Progenitor cell of endocrine pancreas (in vitro differentiated cells): ENCODE measurements at regions not wholly inside any gene's neighbourhood (a gene's known extent, or its start where the extent isn't known, plus 50 kb on each side); places are given as distances from the start of the nearest gene placed in this dataset.

Experiments
- DNase-seq: peaks from one replicate; pipeline ENCODE4 v3.0.0; 2021; ENCODE audit warnings: low spot score; ENCODE audit not compliant: unreplicated experiment
- H3K27ac Mint-ChIP-seq: 2 replicates; pipeline ENCODE4 v1.8.0; 2021; ENCODE audit warnings: mild to moderate bottlenecking, moderate library complexity, mixed read lengths
- H3K27me3 Mint-ChIP-seq: 2 replicates; pipeline ENCODE4 v1.8.0; 2021; ENCODE audit warnings: mixed read lengths
- H3K36me3 Mint-ChIP-seq: 2 replicates; pipeline ENCODE4 v1.8.0; 2022; ENCODE audit warnings: mixed read lengths; ENCODE audit not compliant: insufficient read depth
- H3K4me1 Mint-ChIP-seq: 2 replicates; pipeline ENCODE4 v1.8.0; 2021; ENCODE audit warnings: low read depth, mixed read lengths
- H3K4me3 Mint-ChIP-seq: 2 replicates; pipeline ENCODE4 v1.8.0; 2021; ENCODE audit warnings: low read depth, mild to moderate bottlenecking, moderate library complexity, mixed read lengths
- H3K9me3 Mint-ChIP-seq: 2 replicates; pipeline ENCODE4 v1.8.0; 2021; ENCODE audit warnings: low read depth, mixed read lengths
- TF ChIP-seq, protein P1 (sequence below): fragments of 200-600 bp; sonication (generic); IDR thresholded peaks from one replicate; pipeline ENCODE4 v1.5.0; 2021; ENCODE audit warnings: antibody characterized with exemption, mild to moderate bottlenecking; ENCODE audit not compliant: unreplicated experiment

DNA sequence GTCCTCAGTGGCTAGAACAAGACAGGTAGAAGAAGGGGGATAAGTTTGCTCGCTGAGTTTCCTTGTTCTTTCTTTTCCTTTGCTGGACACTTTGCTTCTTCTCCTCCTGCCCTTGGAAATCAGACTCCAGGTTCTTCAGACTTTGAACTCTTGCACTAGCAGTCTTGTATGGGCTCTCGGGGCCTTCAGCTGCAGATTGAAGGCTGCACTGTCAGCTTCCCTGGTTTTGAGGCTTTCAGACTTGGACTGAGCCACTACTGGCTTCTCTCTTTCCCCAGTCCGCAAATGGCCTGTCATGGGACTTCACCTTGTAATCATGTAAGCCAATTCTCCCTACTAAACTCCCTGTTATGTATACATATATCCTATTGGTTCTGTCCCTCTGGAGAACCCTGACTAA is 379.8 kb downstream of the NDFIP2 start:
- no peak for DNase-seq
- Mint-ChIP-seq H3K27ac (no peak overlapping the region), H3K36me3 (no peaks in the 10 kb centered on the region), H3K27me3 (no peaks in the 10 kb centered on the region), H3K4me3 (no peak overlapping the region), H3K4me1 (peaks cover 36% of the 10 kb centered on the region), H3K9me3 (peaks cover 10% of the 10 kb centered on the region)
- TF ChIP-seq, protein P1, sequence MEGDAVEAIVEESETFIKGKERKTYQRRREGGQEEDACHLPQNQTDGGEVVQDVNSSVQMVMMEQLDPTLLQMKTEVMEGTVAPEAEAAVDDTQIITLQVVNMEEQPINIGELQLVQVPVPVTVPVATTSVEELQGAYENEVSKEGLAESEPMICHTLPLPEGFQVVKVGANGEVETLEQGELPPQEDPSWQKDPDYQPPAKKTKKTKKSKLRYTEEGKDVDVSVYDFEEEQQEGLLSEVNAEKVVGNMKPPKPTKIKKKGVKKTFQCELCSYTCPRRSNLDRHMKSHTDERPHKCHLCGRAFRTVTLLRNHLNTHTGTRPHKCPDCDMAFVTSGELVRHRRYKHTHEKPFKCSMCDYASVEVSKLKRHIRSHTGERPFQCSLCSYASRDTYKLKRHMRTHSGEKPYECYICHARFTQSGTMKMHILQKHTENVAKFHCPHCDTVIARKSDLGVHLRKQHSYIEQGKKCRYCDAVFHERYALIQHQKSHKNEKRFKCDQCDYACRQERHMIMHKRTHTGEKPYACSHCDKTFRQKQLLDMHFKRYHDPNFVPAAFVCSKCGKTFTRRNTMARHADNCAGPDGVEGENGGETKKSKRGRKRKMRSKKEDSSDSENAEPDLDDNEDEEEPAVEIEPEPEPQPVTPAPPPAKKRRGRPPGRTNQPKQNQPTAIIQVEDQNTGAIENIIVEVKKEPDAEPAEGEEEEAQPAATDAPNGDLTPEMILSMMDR: no peak

DNA sequence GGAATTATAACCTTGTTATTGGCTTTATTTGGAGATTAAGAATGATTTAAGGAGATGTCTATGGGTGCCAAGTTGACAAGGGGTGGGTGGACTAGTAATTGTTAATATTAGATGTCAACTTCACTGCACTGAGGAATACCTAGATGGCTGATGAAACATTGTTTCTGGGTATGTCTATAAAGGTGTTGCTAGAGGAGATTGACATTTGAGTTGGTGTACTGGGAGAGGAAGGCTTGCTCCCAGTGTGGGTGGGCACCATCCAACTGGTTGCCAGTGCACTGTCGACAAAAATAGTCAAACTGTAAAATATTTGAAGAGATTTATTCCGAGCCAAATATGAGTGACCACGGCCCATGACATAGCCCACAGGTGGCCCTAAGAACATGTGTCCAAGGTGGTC is 378.8 kb downstream of the NDFIP2 start:
- Mint-ChIP-seq H3K27me3 (no peaks in the 10 kb centered on the region), H3K27ac (no peak overlapping the region), H3K9me3 (peaks cover 13% of the 10 kb centered on the region), H3K4me3 (no peak overlapping the region), H3K4me1 (peaks cover 28% of the 10 kb centered on the region), H3K36me3 (no peaks in the 10 kb centered on the region)
- TF ChIP-seq, protein P1: no peak
- no peak for DNase-seq

DNA sequence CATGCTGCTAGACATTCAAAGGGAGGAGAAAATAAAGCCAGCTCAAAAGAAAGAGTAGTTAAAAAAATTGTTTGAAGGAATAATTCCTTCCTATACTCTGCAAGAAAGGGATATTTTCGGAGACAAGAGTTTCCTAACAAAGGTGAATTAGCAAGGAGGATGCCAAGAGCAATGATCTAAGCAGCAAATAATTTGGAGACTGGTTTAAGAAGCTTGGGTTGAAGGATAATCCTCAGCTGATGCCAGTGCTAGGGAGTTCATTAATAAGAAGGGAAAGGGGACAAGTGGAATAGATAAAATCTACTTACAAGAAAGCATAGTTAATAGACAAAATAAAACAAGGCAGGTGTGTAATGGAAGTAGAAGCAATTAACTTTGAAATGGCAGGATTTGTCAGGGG is 372.3 kb downstream of the NDFIP2 start:
- Mint-ChIP-seq H3K36me3 (no peaks in the 10 kb centered on the region), H3K27ac (no peak overlapping the region), H3K9me3 (peaks cover 6% of the 10 kb centered on the region), H3K27me3 (no peaks in the 10 kb centered on the region), H3K4me3 (no peak overlapping the region), H3K4me1 (peaks cover 18% of the 10 kb centered on the region)
- TF ChIP-seq, protein P1: no peak
- DNase-seq: no peak

DNA sequence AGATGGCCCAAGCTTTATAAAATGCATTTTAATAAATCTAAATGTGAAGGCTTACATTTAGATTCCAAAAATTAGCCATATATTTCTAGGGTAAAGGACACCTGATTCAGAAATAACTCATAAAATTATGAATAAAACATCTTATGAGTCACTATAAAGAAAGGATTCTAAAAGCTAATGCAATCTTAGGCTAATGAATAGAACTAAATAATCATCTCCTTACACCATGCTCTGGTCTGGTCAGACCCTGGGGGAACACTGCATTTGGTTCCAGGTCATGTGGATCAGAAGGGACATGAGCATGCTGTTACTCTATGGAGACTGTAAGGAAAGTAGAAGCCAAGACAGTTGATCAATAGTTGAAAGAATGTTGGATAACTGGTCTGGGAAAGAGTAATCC is 370.4 kb downstream of the NDFIP2 start:
- Mint-ChIP-seq H3K27me3 (no peaks in the 10 kb centered on the region), H3K36me3 (no peaks in the 10 kb centered on the region), H3K4me1 (peaks cover 18% of the 10 kb centered on the region), H3K4me3 (no peak overlapping the region), H3K27ac (no peak overlapping the region), H3K9me3 (peaks cover 6% of the 10 kb centered on the region)
- TF ChIP-seq, protein P1: no peak
- no peak for DNase-seq

DNA sequence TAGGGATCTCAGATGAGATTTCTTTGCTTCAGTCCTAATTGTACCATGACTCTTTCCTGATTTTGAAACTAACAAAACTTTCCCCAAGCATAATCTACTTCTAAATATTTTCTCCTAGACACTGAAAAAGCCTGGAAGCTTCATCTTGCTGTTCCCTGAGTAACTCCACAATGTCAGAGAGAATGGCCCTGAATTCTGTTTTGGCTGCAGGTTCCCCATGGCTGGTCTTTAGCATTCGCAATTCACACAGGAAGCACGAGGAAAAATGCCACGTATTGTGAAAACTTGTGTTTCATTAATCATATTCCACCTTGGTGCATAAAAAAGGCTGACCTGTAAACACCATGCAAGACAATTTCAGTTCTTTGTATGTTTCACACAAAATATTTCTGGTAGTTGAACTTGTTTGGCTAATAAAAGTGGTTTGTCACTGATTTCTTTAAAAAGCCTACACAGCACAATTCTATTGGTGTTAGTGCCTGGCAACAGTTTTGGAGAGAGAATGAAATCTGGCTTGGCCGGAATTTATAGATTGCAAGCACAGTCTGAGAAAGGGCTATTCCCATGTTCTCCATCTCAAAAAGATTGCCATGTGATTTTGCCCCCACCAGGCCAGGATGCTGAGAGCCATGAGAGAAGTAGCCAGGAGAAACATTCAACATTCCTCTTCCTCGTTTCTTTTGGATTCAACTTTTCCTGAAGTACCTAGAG is 367.1 kb downstream of the NDFIP2 start:
- Mint-ChIP-seq H3K4me1 (peaks cover 10% of the 10 kb centered on the region), H3K27ac (no peak overlapping the region), H3K27me3 (no peaks in the 10 kb centered on the region), H3K9me3 (peaks cover 7% of the 10 kb centered on the region), H3K36me3 (no peaks in the 10 kb centered on the region), H3K4me3 (no peak overlapping the region)
- TF ChIP-seq, protein P1: no peak
- no peak for DNase-seq
